Endothelial cell (in vitro differentiated cells): ENCODE measurements at regions not wholly inside any gene's neighbourhood (a gene's known extent, or its start where the extent isn't known, plus 50 kb on each side); places are given as distances from the start of the nearest gene placed in this dataset.

ENCODE experiments used
- DNase-seq: peaks from one replicate; pipeline ENCODE4 v3.0.0; 2021; ENCODE audit warnings: low spot score
- H3K27ac Mint-ChIP-seq: one replicate; pipeline ENCODE4 v1.8.0; 2021; ENCODE audit warnings: mixed read lengths, inconsistent platforms; ENCODE audit not compliant: unreplicated experiment
- H3K27me3 Mint-ChIP-seq: one replicate; pipeline ENCODE4 v1.8.0; 2021; ENCODE audit warnings: mild to moderate bottlenecking, moderate library complexity, mixed read lengths, inconsistent platforms; ENCODE audit not compliant: unreplicated experiment
- H3K36me3 Mint-ChIP-seq: one replicate; pipeline ENCODE4 v1.8.0; 2021; ENCODE audit warnings: mild to moderate bottlenecking, low read depth, mixed read lengths, inconsistent platforms; ENCODE audit not compliant: unreplicated experiment
- H3K4me1 Mint-ChIP-seq: one replicate; pipeline ENCODE4 v1.8.0; 2021; ENCODE audit warnings: mild to moderate bottlenecking, mixed read lengths, inconsistent platforms; ENCODE audit not compliant: unreplicated experiment
- H3K4me3 Mint-ChIP-seq: one replicate; pipeline ENCODE4 v1.8.0; 2021; ENCODE audit warnings: mild to moderate bottlenecking, mixed read lengths, inconsistent platforms; ENCODE audit not compliant: unreplicated experiment
- H3K9me3 Mint-ChIP-seq: one replicate; pipeline ENCODE4 v1.8.0; 2021; ENCODE audit warnings: mixed read lengths, inconsistent platforms; ENCODE audit not compliant: unreplicated experiment
- TF ChIP-seq, protein P1 (sequence below): fragments of 200-600 bp; sonication (generic); IDR thresholded peaks from one replicate; pipeline ENCODE4 v1.5.0; 2021; ENCODE audit warnings: antibody characterized with exemption; ENCODE audit not compliant: unreplicated experiment

DNA sequence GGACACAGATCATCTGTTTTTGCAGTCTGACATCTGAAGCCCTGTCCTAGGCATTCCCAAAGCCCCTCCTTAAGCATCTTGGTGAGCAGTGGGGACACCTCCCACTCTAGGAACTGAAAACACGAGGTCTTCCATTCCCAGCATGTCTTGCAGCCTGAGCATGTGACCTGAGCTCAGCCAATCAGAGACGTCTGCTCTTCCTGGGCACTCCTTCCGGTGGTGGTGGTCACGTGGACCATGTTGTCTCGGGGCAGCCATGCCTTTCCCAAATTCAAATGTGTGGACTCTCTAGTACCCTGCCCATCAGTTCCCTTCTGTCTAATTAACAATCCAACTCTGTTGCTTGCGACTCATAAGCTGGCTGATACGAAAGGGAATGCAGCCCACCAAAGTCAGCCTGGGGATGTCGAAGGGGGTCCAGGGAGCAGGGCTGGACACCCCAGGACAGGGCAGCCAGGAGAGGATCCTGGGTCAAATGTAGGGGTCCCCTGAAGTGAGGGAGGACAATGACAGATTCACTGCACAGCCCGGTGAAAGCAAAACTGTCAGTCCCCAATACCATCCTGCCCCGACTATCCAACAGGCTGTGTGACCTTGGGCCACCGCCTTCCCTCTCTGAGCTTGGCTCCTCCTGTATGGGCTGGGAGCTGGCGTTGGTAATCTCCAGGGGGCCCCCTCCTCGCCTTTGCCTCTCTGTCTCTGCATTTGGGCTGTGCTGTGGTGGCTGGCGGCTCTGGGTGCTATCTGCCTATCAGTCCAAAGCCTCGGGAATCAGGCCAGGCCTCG is 57.4 kb upstream of the BAIAP2L1 start:
- Mint-ChIP-seq H3K9me3 (peaks cover 1% of the 10 kb centered on the region), H3K27ac (no peak overlapping the region), H3K36me3 (no peaks in the 10 kb centered on the region), H3K4me1 (no peaks in the 10 kb centered on the region), H3K27me3 (peaks cover 6% of the 10 kb centered on the region), H3K4me3 (no peak overlapping the region)
- TF ChIP-seq, protein P1, sequence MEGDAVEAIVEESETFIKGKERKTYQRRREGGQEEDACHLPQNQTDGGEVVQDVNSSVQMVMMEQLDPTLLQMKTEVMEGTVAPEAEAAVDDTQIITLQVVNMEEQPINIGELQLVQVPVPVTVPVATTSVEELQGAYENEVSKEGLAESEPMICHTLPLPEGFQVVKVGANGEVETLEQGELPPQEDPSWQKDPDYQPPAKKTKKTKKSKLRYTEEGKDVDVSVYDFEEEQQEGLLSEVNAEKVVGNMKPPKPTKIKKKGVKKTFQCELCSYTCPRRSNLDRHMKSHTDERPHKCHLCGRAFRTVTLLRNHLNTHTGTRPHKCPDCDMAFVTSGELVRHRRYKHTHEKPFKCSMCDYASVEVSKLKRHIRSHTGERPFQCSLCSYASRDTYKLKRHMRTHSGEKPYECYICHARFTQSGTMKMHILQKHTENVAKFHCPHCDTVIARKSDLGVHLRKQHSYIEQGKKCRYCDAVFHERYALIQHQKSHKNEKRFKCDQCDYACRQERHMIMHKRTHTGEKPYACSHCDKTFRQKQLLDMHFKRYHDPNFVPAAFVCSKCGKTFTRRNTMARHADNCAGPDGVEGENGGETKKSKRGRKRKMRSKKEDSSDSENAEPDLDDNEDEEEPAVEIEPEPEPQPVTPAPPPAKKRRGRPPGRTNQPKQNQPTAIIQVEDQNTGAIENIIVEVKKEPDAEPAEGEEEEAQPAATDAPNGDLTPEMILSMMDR: no peak
- no peak for DNase-seq

DNA sequence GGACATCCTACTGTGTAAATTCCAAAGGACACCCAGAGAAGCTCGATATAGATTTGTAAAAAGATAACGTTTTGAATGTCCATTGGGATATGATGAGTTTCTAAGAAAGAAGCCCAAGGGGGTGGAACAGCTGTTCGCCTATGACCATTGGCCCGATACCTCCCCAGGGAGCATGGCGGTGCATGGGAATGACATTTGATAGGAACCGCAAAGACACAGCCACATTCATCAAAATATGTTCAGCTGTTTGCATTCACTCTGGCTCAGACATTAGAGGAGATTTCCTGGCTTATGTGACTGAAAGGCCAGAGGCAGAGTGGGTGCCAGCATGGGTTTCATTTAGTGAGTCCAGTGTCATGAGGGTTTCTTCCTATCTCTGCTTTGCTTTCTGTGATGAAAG is 56.0 kb upstream of the BAIAP2L1 start:
- H3K9me3 Mint-ChIP-seq: peaks cover 9% of the 10 kb centered on the region
- DNase-seq: no peak
- no peak overlapping the region for H3K4me3 Mint-ChIP-seq
- TF ChIP-seq, protein P1: no peak
- H3K4me1 Mint-ChIP-seq: no peaks in the 10 kb centered on the region
- peaks cover 3% of the 10 kb centered on the region for H3K27me3 Mint-ChIP-seq
- no peak overlapping the region for H3K27ac Mint-ChIP-seq
- no peaks in the 10 kb centered on the region for H3K36me3 Mint-ChIP-seq

DNA sequence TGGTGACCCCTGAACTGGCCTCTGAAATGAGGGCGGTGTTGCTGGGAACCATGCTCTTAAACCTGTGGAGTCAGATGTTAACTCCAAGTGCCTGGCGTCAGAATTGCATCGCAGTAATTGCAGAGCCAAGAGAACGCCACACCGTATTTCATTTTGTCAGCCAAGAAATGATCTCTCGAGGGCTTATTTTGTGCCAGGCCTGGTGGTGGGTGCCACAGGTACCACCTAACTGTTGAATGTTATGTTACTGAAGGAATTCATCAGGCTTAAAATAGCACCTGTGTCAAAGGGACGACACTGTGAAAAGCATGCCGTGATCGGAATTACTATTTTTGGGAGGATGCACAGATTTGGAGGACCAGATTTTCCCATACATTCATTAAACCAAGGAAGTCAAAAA is 51.9 kb upstream of the BAIAP2L1 start:
- Mint-ChIP-seq H3K4me3 (no peak overlapping the region), H3K27me3 (peaks cover 1% of the 10 kb centered on the region), H3K36me3 (no peaks in the 10 kb centered on the region), H3K27ac (no peak overlapping the region), H3K4me1 (no peaks in the 10 kb centered on the region), H3K9me3 (peaks cover 9% of the 10 kb centered on the region)
- TF ChIP-seq, protein P1: no peak
- no peak for DNase-seq
